Activated CD8-positive, alpha-beta memory T cell treated with anti-CD3 and anti-CD28 coated beads, Interleukin-2, amount 50 U/mL, for 48 hours (primary cell): ENCODE measurements at regions not wholly inside any gene's neighbourhood (a gene's known extent, or its start where the extent isn't known, plus 50 kb on each side); places are given as distances from the start of the nearest gene placed in this dataset.
"Not testable (repeated sequence)": the region's sequence is repeated elsewhere in the genome, so short reads cannot be mapped to it uniquely, and the experiment has no call there.

ENCODE experiments used
- DNase-seq: peaks from one replicate; pipeline ENCODE4 v3.0.0-alpha.2; 2020

DNA sequence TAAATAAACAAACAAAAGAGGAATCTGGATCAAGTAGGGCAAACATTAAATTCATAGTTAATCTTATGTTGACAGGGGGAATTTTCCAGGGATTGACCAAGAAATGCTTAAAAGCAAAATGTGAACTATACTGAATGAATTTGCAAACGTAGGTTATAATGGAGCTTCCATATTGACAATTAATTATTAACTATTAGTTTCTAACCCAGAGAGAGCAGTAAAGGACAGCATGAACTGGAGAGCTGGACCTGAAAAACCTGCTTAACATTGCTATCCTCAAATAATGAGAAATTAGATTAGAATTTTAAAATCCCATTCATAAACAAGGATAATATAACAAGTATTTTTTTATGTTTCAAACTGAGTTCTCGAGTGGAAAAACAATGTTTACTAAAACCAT is 1089.6 kb downstream of the DNAJB9 start:
- no peak for DNase-seq

DNA sequence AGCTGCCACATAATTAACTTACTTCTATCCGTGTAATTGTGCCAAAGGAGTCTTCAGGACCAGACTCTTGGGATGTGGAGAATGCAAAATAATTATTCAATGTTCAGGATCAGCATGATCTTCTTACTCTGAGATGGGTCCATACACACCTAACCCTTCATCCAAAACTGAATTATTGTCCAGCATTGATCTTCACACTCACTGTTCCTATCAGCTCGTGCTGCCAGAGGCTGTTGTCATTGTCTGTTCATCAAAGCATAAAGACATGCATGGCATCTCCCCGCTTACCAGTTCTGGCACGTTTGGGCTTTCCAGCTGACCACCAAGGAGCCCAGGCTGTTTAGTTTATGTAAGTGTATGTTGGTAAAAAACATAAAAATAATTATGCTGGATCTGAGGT is 1090.7 kb downstream of the DNAJB9 start:
- DNase-seq: no peak

DNA sequence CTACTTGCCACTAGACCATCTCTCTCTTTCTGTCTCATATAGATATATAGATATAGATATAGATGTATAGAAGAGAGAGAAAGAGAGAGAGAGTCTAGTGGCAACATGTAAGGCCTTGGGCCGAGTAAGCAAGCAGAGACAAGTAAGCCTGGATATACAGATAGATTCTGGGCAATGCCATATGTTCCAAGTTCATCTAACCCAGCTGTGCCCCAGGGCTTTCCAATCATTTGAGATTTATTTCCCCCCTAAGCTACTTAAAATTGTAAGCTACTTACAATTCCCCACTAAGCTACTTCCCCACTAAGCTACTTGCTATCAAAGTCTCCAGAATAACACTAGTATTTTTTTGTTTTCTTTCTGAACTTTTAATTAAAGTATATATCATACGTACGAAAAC is 1094.1 kb downstream of the DNAJB9 start:
- DNase-seq: no peak

DNA sequence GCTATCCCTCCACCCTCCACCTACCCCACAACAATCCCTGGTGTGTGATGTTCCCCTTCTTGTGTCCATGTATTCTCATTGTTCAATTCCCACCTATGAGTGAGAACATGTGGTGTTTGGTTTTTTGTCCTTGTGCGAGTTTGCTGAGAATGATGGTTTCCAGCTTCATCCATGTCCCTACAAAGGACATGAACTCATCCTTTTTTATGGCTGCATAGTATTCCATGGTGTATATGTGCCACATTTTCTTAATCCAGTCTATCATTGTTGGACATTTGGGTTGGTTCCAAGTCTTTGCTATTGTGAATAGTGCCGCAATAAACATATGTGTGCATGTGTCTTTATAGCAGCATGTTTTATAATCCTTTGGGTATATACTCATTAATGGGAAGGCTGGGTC is 1117.6 kb downstream of the DNAJB9 start:
- not testable (repeated sequence) for DNase-seq

DNA sequence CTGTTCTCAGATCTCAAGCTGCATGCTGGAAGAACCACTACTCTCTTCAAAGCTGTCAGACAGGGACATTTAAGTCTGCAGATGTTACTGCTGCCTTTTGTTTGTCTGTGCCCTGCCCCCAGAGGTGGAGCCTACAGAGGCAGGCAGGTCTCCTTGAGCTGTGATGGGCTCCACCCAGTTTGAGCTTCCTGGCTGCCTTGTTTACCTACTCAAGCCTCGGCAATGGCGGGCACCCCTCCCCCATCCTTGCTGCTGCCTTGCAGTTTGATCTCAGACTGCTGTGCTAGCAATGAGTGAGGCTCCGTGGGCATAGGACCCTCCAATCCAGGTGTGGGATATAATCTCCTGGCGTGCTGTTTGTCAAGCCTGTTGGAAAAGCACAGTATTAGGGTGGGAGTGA is 1122.9 kb downstream of the DNAJB9 start:
- DNase-seq: not testable (repeated sequence)

DNA sequence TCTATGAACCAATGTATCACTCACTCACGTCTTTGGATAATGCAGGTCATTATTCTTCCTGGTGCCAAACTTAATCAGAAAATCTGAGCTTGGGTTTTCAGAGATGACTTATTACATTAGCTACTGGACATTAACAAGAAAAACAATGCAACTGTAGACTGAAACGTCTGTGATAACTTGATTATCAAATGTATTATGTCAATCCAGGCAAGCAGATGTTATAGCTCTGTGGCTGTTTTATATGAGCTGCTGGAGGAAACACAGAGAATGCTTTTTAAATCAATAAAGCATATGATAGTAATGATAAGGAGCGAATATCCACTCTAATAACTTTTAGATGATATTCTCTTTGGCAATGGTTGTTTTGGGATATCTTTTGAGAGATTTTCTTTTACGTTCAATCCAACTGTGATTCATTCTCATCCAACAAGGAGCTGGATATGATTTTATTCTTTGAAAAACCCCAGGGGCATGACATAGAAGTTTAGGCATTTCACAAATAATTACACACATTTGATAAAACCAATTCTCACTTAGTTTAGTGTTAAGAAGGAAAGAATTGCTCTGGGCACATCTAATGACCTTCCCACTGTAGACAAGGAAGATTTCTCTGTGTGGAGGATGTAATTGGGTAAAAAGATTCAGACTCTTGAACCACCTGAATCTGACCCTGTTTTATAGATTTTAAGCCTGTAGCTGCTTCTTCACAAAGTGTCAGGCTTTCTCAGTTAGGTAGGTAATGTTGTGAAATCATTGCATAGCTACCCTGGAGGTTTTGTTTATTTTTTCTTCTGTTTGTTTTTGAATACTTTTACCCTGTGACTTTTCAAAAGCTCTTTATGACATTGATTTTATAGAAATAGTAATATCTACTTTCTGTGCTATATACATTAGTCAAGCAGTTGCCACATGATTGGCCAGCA is 1124.7 kb downstream of the DNAJB9 start:
- no peak for DNase-seq

DNA sequence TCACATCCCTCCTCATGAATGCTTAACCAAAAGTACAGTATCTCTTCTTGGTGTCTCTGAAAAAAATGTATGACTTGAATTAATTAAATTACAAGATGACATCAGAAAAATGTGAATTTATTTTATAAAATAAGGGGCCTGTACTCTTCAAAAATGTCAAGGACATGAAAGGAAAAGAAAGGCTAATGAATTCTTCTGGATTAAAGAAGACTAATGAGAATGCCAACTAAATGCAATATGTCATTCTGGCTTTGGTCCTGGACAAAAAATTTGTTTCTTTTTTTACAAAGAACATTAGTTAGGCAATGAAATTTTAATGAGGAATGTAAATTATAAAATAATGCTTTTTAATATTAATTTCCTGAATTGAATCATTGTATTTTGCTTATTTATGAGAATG is 1125.7 kb downstream of the DNAJB9 start:
- no peak for DNase-seq

DNA sequence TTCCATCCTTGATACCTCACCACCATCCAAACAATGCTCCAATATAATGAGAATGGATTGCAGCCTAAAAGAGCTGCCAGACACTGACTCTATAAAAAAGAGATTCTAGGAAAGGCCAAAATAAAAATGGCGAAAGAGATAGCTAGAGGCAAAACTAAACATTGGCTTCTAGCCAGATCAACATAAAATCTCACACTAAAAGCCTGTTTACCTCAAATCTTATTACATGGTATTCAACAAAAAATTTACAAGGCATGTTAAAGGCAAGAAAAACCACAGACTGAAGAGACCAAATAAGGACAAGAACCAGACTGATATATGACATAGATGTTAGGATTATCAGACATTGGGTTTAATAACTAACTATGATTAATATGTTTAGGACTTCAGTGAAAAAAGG is 1127.0 kb downstream of the DNAJB9 start:
- DNase-seq: no peak

DNA sequence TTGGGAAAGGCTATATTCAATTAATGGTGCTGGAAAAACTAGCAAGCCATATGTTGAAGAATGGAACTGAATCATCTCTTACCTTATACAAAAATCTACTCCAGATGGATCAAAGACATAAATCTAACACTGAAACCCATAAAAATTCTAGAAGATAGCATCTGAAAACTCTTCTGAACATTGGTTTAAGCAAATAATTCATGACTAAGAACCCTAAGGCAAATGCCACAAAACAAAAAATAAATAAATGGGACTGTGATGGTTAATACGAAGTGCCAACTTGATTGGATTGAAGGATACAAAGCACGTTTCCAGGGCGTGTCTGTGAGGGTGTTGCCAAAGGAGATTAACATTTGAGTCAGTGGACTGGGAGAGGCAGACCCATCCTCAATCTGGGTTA is 1130.0 kb downstream of the DNAJB9 start:
- DNase-seq: no peak

DNA sequence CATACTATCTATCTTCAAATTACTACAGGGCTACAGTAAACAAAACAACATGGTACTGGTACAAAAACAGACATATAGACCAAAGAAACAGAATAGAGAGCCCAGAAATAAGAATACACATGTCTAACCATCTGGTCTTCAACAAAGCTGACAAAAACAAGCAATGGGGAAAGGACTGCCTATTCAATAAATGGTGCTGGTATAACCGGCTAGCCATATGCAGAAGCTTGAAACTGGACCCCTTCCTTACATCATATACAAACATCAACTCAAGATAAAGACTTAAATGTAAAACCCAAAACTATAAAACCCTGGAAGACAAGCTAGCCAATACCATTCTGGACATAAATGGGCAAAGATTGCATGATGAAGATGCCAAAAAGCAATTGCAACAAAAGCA is 1143.7 kb downstream of the DNAJB9 start:
- DNase-seq: no peak

DNA sequence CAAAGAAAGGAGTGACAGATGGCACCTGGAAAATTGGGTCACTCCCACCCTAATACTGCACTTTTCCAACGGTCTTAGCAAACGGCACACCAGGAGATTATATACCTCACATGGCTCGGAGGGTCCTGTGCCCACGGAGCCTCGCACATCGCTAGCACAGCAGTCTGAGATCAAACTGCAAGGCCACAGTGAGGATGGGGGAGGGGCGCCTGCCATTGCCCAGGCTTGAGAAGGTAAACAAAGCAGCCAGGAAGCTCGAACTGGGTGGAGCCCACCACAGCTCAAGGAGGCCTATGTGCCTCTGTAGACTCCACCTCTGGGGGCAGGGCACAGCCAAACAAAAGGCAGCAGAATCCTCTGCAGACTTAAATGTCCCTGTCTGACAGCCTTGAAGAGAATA is 1149.7 kb downstream of the DNAJB9 start:
- DNase-seq: not testable (repeated sequence)

DNA sequence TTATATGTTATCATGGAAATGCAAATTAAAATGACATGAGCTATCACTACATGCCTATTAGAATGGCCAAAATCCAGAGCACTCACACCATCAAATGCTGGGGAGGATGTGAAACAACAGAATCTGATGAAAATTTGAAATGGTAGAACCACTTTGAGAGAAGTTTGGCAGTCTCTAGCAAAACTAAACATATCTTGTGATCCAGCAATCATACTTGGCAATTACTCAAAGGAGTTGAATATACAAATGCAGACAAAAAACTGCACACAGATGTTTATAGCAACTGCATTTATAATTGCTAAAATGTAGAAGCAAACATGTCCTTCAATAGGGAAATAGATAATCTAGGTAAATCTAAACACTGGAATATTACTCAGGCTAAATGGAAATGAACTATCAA is 1164.9 kb downstream of the DNAJB9 start:
- DNase-seq: no peak

DNA sequence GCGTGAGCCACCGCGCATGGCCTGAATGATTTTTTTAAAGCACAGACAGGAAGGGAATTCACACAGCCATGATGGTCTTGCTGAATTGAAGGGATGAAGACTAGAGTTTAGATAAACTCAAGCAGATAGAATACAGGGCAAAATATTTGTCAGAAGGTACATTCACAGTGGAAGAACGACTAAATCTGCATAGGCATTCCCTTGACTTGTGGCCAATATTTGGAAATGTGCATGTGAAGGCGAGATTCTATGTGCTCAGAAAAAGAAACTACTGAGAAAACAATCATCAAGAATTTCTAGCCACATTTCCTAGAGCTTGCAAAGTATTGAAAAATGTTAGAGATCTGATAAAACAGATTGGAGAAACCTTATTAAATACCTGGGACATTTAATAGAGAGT is 1166.2 kb downstream of the DNAJB9 start:
- no peak for DNase-seq

DNA sequence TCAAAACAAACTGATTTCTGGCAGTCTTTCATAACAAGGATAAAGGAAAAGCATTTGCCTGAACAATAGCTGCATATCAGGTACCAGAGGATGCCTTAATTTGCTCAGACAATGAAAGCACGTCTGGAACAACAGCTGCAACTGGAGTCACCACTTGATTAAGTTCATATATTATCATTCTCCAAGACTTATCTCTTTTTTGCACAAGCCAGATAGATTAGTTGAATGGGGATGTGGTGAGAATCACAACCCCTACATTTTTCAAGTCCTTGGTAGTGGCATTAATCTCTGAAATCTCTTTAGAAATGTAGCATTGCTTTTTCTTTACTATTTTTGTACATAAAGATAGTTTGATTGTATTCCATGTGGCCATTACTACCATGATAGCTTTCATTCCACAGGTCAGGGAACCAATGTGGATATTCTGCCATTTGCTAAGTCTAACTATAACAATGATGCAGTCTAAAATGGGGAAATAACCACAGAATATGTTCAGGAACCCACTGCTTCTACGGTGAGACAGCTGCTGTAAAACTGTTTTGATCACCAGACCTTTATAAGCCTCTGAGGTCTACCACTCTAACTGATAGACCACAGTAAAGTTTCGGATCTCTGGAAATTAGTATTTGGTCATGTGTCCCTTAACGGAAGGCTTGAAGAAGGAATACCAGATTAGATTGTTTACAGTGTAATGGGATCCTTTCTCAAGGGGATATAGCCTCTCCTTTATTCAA is 1176.2 kb downstream of the DNAJB9 start:
- no peak for DNase-seq

DNA sequence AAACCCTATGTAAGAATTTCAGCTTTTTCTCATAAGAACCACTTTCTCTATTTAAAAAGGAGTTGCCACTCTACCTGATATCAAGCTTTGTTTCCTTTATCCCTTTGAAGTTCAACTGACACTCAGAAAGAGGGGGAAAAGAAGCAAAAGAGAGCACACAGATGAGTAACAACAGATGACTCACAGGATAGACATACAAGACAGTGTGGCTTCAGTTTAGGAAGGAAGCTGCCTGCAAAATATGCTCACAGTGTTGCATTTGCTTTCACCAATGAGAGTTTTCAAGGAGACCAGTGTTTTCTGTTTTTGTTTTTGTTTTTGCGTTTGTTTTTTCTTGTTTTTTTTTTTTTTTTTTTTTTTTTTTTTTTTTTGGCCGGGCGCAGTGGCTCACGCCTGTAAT is 1181.6 kb downstream of the DNAJB9 start:
- no peak for DNase-seq

DNA sequence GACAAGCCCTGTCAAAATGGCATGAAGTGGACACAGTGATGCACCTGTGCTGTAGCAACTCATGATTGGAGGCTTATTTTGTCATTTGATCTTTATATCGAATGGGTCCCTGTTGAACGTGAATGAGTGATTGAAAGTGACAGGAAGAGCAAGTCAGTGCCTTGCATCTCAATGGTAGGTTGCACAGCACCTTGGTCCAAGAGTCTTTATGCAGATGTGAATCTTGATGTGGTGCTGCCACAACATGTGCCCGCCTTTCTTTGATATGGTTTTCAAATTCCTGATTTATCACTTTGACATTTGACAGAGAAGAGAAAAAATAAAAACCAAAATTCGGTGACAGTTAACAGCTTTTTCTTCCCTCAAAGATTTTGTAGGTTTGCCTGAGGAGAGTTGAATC is 1182.4 kb downstream of the DNAJB9 start:
- no peak for DNase-seq

DNA sequence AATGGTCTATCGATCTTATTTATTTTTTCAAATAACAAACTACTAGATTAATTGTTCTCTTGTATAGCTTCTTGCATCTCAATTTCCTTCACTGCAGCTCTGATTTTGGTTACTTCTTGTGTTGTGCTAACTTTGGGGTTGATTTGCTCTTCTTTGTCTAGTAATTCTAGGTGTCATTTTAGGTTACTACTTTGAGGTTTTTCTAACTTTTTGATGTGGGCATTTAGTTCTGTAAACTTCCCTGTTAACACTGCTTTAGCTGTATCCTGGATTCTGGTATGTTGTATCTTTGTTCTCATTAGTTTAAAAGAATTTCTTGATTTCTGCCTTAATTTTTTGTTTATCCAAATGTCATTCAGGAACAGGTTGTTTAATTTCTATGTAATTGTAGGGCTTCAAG is 1188.0 kb downstream of the DNAJB9 start:
- no peak for DNase-seq

DNA sequence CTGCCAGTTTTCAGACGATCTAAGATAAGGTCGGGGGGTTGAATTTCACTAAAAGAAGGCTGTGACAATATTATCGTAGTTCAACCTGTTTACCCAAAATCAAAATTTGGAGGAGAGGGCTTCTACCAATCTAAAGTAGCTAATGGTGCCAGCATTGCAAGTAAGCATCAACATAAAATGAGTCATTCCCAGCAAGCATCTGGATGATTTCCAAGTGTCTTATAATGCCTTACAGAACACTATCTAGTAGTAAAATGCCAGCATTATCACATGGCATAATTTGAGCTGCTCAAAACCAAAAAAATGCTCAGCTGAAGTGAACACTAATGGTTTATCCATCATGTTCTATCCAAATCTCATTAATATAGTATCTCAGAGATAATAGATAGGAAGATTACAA is 1193.9 kb downstream of the DNAJB9 start:
- no peak for DNase-seq

DNA sequence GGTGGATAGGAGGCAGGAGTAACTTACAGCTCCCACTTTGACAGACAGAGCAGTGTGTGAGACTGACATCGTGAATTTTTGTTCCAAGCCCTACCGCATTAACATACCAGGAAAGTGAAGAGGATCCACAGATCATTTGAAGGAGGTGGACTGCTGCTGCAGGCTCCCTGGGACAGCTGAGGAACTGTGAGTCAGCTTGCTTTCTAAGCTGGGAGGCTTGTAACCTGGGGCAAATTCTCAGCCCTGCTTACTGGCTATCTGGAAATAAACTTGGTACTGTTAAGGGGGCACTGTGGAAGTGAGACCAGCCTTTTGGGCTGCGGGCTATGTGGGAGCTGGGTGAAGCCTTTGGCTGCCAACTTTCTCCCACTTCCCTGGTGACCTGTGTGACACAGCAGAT is 1202.5 kb downstream of the DNAJB9 start:
- DNase-seq: no peak

DNA sequence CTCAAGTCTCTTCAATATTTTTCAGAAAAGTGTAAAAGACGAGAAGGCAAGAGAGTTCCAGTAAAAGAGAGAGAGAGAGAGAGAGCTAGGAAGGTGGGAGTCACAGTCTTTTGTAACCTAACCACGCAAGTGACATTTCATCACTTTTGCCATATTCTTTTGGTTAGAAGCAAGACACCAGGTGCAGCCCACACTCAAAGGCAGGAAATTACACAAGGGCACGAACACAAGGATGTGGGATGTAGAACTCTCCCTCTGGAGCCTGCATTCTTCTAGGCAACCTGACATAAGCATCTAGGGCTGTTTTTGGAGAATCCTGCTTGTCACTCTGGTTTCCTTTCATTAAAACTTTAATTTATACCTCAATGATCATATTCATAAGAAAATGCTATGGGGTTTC is 1213.1 kb downstream of the DNAJB9 start:
- no peak for DNase-seq

DNA sequence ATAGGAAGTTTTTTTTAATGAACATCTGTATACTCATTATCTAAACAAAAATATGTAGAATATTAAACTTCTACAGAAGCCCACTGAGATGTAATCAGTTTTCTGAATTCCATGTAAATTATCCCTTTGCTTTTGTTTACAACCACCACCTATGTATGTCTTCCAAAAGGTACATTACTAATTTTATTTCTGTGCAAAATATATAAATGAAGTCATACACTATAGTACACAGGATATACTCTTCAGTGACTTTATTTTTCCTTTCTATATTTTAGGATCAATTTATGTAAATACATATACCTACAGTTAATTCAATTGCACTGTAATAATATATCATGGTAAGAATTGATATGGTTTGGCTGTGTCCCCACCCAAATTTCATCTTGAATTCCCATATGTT is 1236.9 kb downstream of the DNAJB9 start:
- no peak for DNase-seq

DNA sequence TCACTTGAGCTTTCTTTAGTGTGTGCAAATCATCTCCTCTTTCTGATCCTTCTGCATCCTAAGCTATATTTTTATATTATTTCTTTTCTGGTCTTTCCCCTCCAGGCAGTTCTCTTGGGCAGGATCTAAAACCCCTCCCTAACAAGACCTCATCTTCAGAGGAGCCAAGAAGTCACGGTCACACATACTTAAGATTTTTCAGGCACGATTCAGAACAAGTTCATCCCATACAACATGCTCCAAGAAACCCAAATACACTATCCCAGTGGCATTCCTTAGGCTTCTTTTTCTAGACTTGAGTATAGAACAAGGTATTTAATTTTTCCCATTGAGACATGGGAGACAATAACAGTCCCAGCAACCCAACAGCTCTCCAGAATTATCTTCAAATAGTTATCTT is 1251.5 kb downstream of the DNAJB9 start:
- no peak for DNase-seq

DNA sequence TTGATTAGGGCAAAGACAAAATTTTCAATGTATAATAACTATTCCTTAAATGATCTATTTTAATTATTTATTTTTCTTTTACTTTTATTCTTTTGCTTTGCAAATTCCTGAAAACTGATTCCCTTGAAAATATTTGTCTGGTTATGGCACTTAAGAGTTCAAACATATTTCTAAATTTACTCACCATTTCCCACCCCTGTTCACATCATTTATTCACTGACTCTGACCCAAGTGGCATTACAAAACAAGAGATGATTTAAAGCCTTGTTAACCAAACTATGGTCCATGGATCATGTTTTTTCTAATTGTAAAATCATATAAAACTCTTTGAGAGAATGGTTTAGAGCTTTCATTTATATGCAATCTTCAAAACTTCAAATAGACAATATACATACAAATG is 1256.1 kb upstream of the LRRN3 start:
- DNase-seq: no peak

DNA sequence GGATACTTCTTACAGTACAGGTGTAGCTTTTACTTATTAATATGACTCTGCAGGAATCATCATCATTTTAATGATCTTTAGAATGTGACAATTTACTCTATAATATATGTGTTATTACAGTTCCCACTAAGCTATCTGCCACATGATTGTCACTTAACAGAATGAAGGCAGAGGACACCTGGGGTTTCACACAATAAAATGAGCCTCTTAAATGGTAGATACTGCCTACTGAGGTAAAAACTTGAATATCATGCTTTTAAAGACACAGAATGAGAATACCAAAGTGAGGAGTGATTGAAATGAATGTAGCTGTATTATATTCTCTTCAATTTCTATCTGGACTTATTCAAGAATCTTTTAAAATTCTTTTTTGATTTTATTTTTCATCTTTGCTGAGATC is 1255.3 kb upstream of the LRRN3 start:
- no peak for DNase-seq

DNA sequence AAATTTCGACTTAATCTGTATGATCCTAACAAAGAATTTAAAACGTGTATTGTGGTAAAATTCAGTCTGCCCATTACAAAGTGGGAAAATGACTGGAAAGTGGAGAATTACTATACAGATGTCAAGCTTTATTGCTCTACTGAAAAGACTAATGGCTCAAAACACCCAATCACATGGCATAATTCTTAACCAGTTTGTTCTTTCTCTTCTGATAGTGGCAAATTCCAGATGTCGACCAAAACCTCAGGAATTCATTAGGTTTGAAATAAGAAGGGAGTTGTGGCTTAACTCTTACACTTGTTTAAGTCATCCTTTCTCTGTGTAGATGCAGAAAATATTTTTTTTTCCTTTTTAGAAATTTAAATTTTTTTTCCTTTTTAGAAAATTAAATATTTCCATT is 1254.9 kb upstream of the LRRN3 start:
- no peak for DNase-seq
